Kidney glomerular epithelial cell (primary cell): ENCODE measurements at regions not wholly inside any gene's neighbourhood (a gene's known extent, or its start where the extent isn't known, plus 50 kb on each side); places are given as distances from the start of the nearest gene placed in this dataset.

Experiments used
- DNase-seq: peaks from one replicate; lab custom pipeline; 2025; lab: John Stamatoyannopoulos, UW

- DNase-seq, result no peak
Measured at GRCh38 chr22:48676266-48677167, 1151.2 kb downstream of the BRD1 start.

GRCh38 chr22:48675830-48676145 lies 1151.9 kb downstream of the BRD1 start:
- no peak for DNase-seq

- no peak for DNase-seq
Measured at GRCh38 chr22:48675141-48675829, 1152.4 kb downstream of the BRD1 start.

GRCh38 chr22:48673806-48674500 lies 1153.7 kb downstream of the BRD1 start:
- DNase-seq, result no peak

- DNase-seq, result no peak
Measured at GRCh38 chr22:48672387-48672786, 1155.3 kb downstream of the BRD1 start.

- DNase-seq, result no peak
Measured at GRCh38 chr22:48670731-48671130, 1156.9 kb downstream of the BRD1 start.

- DNase-seq, result no peak
Measured at GRCh38 chr22:48669986-48670716, 1157.5 kb downstream of the BRD1 start.

- no peak for DNase-seq
Measured at GRCh38 chr22:48669226-48669625, 1158.4 kb downstream of the BRD1 start.

- DNase-seq, result no peak
Measured at GRCh38 chr22:48667289-48667688, 1160.4 kb downstream of the BRD1 start.

- no peak for DNase-seq
Measured at GRCh38 chr22:48666620-48667019, 1161.1 kb downstream of the BRD1 start.

- no peak for DNase-seq
Measured at GRCh38 chr22:48665311-48665995, 1162.2 kb downstream of the BRD1 start.

- DNase-seq, result no peak
Measured at GRCh38 chr22:48664586-48664985, 1163.1 kb downstream of the BRD1 start.

GRCh38 chr22:48663297-48663696 lies 1164.4 kb downstream of the BRD1 start:
- DNase-seq, result no peak

GRCh38 chr22:48662476-48663135 lies 1165.1 kb downstream of the BRD1 start:
- DNase-seq, result no peak

GRCh38 chr22:48661984-48662383 lies 1165.7 kb downstream of the BRD1 start:
- DNase-seq, result no peak

- DNase-seq, result no peak
Measured at GRCh38 chr22:48660790-48661740, 1166.6 kb downstream of the BRD1 start.

GRCh38 chr22:48660104-48660789 lies 1167.4 kb downstream of the BRD1 start:
- DNase-seq, result no peak

- no peak for DNase-seq
Measured at GRCh38 chr22:48659404-48659996, 1168.2 kb downstream of the BRD1 start.

GRCh38 chr22:48658871-48659270 lies 1168.8 kb downstream of the BRD1 start:
- no peak for DNase-seq
